ENCODE measurements at regions not wholly inside any gene's neighbourhood (a gene's known extent, or its start where the extent isn't known, plus 50 kb on each side); places are given as distances from the start of the nearest gene placed in this dataset.

GRCh38 chr2:65937379-65938160 lies 497.4 kb upstream of the MEIS1 start:
- TF ChIP-seq EZH2 (IDR thresholded peaks at IDR 0.05; ENCODE audit: borderline replicate concordance, low read depth, low read length, poor library complexity, severe bottlenecking) (no peak), CTCF (conservative IDR thresholded peaks at IDR 0.05; ENCODE audit: low read depth, low read length) (no peak)
